ENCODE measurements at regions not wholly inside any gene's neighbourhood (a gene's known extent, or its start where the extent isn't known, plus 50 kb on each side); places are given as distances from the start of the nearest gene placed in this dataset.

DNA sequence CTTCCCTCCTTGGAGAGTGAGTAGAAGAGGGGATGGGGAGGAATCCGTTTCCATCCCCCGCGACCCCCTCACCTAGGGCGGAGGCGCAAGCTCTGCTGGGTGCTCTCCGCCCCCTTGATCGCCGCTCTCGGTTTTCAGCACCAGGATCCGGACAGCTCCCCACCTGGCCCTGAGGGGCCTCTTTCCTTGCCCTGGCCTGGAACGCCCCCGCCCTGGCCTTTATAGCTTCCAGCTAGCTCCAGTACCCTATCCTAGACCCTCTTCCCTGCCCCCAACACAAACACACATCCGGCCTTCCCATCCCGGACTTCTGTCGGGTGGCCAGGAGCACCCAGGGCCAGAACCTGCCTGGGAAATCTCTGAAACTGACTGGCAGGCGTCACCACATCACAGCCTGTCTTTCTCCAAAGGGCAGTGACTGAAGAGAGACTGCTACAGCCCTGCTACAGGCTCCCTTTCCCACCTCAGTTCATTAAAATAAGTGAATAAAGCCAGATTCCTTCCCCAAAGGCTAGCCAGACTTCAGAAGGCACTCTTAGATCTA is 72.3 kb upstream of the LEP start:
- no peak for DNase-seq

DNA sequence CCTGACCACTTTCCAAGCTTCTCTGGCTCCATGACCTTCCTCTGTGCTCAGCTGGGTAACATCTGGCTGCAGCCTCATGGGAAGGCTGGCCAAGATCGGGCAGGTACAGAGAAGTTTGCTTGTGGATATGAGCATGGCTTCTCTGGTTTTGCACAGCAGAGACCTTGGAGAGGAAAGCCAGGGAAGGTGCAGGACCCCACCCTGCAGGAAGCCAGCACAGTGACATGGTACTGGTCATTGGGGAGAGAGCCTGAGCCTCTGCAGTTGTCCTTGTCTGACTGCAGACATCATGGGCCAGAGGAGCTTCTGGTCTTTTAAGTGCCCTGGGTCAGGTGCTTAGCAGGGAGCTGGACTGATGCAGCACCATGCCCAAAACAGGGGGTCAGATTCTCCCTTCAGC is 70.6 kb upstream of the LEP start:
- DNase-seq: no peak

DNA sequence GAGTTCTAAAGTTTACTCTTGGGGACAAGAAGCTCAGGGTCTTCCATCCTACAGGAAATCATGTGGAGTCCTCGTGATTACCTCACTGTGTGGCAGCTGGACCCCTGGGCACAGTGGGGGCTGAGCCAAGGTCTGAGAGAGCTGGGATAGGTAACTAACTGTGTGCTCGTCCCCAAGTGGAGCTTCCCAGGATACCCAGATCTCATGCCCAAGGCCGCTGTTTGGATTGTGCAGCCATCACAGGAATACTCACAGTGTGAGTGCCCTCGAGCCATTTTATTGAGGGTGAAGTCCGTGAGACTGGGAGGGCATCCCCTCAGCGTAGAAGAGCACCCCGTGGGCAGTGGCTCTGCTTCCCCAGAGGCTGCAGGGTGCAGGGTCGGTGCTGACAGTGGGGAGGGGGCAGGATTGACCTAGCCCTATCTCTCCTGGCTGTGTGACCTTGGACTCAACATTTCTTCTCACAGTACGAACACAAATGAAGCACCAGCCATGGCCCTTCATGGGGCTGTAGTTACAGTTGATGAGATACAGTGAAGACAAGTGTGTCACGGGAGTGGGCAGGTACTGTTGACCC is 69.6 kb upstream of the LEP start:
- no peak for DNase-seq

DNA sequence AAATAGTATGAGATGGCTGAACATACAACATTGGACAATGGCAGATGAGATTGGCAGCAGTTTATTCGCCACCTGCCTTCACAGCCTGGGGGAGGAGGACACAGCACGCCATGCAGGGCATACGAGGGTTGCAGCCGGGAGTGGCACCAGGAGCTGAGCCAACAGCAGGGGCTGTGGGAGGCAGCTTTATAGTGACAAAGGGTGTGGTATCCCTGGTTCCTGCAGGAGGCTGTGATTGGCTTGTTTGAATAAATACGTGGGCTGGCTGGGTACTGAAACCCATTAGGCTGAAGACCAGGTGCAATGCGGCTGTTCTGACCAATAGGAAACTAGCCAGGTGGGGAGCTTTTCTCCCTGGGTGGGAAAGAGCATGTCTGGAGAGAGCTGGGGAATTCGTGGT is 68.9 kb upstream of the LEP start:
- no peak for DNase-seq

DNA sequence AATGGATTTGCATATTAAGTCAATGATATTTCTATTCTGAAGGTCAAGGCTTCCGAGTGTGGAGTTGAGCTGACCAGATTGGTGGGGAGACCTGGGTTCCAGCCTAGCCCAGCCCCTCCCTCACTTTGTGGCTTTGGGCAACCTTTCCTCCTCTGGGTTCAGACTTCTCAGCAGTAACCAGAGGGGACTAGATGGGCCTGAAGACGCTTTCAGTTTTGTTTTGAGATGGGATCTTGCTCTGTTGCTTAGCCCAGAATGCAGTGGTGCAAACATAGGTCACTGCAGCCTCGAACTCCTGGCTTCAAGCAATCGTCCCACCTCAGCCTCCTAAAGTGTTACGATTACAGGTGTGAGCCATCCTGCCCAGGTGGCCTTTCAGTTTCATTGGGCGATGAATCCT is 68.1 kb upstream of the LEP start:
- DNase-seq: no peak

DNA sequence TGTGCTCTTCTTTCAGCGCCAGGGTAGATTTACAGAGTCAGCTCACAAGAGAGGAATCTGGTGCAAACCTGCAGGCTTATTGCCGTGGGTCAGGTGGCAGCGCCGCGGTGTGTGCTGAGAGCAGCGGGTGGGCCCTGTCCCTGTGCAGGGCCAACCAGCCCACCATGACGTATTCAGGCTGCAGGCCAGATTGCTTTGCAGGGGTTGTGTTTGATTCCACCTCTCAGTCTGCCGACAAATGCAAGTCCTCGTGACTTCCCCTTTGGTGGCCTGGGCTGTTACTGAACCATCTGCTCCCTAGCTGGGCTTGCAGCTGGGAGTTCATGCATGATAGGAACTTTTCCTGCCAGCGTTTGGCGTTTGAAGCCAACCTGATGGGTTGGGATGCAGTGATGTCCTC is 66.7 kb upstream of the LEP start:
- DNase-seq: peak; percentile 96

DNA sequence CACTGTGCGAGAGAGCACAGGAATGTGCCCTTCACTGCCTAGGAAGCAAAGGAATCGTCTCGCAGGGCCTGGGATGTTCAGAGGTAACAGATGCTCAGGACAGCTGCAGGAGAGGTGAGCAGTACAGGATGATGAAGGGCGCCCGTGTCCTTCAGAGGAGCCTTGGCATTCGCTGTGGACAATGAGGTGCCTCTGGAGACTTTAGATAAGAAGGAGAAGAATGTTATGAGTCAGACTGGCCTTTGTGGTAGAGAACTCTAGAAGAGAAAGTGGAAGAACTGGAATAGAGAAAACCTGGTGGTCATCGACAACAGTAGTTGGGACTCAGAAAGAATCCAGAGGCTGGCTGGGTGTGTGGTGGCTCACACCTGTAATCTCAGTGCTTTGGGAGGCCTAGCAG is 64.4 kb upstream of the LEP start:
- no peak for DNase-seq

DNA sequence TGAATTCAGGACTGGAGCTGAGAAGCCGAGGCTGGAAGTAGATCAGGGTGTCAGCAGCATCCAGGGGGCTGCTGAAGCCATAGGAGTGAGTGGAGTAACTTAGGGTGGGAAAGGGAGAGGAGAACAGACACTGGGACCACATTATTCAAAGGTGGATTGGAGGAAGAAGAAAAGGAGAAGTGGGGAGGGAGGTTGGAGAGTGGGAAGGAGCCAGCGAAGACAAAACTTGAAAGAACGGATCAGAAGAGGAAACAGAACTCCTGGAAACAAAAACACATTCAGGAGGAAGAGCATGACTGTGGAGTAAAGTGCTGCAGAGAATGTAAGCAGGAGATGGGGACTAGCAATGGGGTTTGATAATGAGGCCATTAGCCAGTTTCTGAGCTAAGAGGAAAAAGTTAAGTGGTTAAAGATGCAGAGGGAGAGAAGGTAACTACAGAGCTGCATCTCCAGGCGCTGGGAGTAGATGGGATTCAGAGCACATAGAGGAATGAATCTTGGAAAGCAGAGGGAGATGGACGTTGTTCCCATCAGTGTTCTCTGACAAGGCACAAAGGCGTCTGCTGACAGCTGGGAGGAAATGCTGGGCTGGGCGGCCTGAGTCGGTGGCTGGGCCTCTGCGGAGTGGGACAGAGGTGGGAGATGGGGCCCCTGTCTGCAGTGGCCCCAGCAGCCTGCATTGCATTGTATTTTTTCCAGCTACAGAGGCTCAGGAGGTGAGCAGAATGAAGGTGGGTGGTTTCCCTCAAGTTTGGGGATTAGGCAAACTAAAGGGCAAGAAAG is 63.1 kb upstream of the LEP start:
- DNase-seq: no peak

DNA sequence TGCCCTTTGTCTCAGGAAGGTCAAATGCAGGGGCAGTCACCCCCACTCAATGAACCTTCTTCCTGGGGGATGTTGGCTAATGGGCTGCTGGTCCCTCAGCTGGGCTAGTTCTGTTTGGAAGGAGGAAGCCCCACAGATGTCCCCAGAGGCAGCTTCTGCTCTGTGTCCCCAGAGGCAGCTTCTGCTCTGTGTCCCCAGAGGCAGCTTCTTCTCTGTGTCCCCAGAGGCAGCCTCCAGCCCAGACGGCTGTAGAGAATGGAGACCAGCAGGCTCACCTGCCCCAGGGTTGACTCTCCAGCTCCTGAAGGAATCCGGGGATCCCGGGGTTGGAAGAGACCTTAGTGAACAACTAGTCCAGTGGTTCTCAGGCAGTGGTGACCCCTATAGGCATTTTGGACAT is 62.5 kb upstream of the LEP start:
- DNase-seq: no peak

DNA sequence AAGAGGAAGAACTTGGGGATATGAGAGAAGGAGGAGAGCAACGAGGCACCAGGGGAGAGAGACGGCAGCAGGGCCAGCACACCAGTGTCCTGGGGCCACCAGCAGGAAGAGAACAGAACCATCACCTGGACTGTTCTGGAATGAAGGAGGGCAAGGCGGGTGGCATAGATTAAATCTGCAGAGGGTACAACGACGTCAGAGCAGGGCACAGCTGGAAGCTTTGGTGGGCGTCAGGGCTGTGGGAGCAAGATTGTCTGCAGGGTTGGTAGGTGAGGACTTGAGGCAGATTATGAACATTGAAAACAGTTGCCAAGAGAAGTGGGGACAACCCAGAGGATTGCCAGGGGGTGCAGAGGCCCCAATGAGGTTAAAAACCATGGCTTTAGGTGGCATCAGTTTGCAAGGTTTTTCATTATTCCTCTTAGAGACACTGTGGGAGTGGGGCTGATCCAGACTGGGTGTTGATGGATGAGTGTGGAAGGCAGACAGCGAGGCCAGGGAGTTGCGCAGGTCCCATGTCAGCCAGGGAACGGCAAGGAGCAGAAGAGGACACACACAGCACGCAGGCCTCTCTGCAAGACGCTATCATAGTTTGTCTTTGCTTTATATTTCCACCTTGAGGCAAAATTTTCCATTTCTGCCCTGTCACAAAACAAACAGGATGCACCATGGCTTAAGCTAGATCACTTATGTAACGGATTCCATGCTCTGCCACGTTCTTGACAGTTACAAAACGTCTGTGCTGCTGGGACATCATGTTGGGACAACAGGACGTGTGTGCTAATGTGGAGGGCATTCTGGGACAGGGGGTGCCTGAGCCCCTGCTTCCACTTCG is 52.5 kb upstream of the LEP start:
- DNase-seq: no peak

DNA sequence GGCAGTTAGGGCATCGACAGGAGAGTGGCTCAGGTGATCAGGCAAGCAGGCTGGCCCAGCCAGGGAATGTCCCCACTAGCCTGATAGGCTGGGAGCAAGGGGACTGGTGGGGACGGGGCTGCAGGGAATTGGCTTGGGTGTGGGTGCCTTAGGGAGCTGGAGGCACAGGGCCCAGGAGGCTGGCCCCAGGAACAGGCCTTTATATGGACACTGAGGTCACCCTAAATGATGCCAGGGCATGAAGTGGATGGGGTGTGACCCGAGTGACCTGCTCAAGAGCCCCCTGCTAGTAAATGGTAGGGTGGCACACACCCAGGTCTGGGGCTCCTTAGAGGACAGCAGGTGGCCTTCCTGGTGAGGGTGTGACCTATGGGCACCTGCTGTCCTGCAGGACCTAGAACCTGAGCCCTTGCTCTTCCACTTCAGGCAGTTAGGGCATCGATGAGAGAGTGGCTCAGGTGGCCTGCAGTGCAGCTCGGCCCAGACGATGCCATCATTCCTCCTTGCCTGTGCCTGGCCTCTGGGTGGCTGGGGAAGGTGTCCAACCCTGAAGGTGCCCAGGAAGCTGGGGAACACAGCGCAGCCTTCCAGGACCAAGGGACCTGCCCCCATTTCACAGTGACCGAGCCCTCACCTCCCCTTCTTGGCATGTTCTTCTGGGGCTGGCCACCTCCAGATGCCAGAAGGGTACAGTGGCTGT is 51.7 kb upstream of the LEP start:
- DNase-seq: no peak

DNA sequence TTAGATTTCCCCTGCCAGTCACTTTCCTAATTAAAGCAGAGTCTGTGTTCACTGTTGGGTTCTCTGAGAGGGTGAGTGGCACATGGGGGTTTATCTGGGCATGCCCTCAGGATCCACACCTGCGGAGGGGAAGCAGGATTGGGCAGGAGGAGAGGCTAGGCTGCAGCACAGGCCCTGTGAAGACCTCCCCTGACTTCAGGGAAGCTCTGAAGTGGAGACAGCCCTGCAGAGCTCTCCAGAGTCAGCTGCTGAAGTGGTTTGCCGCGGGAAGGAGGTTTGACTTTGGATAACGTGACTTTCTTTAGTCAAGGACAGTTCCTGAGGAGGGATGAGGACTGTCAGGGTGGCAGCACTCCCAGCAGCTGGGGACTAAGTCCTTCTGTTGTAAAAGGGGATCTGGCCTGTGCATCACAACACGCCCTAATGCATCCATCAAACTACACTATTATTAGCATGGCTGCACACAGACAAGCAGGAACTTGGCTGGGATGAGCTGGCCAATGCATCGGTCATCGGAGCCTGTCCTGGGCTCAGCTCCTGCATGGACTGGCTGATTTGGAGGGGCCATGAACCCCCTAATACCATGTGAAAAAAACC is 50.9 kb upstream of the LEP start:
- no peak for DNase-seq

DNA sequence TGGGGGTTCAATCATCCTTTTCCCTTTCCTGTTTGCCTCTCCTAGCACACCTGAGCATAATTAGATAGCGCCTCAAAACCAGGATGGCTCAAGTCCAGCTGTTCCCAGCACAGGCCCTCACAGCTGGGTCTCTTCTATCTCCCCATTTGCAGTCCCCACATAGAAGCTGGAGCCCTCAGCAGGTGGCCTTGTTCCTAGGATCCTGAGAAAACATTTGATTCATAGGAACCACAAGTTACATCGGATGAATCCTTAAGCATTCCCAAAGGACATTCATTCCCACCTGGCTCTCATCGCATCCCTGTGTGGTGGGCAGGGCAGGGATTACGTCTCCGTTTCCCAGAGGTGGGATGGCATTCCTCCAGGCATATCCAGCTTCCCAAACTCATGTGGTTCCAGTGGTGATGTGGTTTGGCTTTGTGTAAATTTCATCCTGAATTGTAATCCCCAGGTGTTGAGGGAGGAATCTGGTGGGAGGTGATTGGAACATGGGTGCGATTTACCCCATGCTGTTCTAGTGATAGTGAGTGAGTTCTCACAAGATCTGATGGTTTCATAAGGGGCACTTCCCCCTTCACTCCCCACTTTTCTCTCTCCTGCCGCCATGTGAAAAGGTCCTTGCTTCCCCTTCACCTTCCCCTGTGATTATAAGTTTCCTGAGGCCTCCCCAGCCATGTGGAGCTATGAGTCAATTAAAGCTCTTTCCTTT is 49.8 kb upstream of the LEP start:
- no peak for DNase-seq

Data from NCI-H2171 treated with DMSO at 0.1 percent for 48 hours (cell line).